Thoracic aorta (tissue), 2 donors: ENCODE measurements at regions not wholly inside any gene's neighbourhood (a gene's known extent, or its start where the extent isn't known, plus 50 kb on each side); places are given as distances from the start of the nearest gene placed in this dataset.

Experiments used
- ATAC-seq: fragments of 150-250 bp; one replicate; pipeline ENCODE4 v1.8.0; 2017; ENCODE audit warnings: low read depth; ENCODE audit not compliant: insufficient number of reproducible peaks, low FRiP score
- DNase-seq: peaks from one replicate; pipeline ENCODE4 v3.0.0-alpha.2; 2020; ENCODE audit warnings: low spot score
- H3K27ac ChIP-seq, 2 donors: fragments of 200-600 bp; sonication (generic); 1 replicate in 1 of 2; 2 replicates in 1 of 2; pipeline ENCODE4 v1.5.1; 2016; ENCODE audit warnings: mild to moderate bottlenecking in 2 of 2, moderate library complexity in 2 of 2
- H3K27me3 ChIP-seq: fragments of 200-600 bp; sonication (generic); replicated peaks from 2 replicates; pipeline ENCODE4 v1.6.0; 2016; ENCODE audit warnings: mild to moderate bottlenecking; ENCODE audit not compliant: insufficient read depth
- H3K36me3 ChIP-seq: fragments of 200-600 bp; sonication (generic); one replicate; pipeline ENCODE4 v1.5.1; 2016
- H3K4me1 ChIP-seq, 2 donors: fragments of 200-600 bp; sonication (generic); 1 replicate in 1 of 2; 2 replicates in 1 of 2; pipeline versions ENCODE4 v1.5.1 to v1.6.0; 2016; ENCODE audit warnings: low read depth in 2 of 2, mild to moderate bottlenecking in 1 of 2; ENCODE audit not compliant: control insufficient read depth in 1 of 2
- H3K4me3 ChIP-seq: fragments of 200-600 bp; sonication (generic); 2 replicates; pipeline ENCODE4 v1.5.1; 2016; ENCODE audit warnings: mild to moderate bottlenecking
- H3K9me3 ChIP-seq: fragments of 200-600 bp; sonication (generic); 2 replicates; pipeline ENCODE4 v1.5.1; 2016
- TF ChIP-seq, protein P1 (sequence below): fragments of 200-600 bp; sonication (generic); IDR thresholded peaks from one replicate; pipeline ENCODE4 v1.5.1; 2019; ENCODE audit warnings: antibody characterized with exemption

- Histone ChIP-seq H3K27me3 (no peaks in the 10 kb centered on the region), H3K27ac (no peak overlapping the region), H3K4me1 (no peaks in the 10 kb centered on the region), H3K36me3 (no peaks in the 10 kb centered on the region), H3K4me3 (no peak overlapping the region), H3K9me3 (no peaks in the 10 kb centered on the region)
- ATAC-seq (no peak), DNase-seq (no peak)
- TF ChIP-seq, protein P1, sequence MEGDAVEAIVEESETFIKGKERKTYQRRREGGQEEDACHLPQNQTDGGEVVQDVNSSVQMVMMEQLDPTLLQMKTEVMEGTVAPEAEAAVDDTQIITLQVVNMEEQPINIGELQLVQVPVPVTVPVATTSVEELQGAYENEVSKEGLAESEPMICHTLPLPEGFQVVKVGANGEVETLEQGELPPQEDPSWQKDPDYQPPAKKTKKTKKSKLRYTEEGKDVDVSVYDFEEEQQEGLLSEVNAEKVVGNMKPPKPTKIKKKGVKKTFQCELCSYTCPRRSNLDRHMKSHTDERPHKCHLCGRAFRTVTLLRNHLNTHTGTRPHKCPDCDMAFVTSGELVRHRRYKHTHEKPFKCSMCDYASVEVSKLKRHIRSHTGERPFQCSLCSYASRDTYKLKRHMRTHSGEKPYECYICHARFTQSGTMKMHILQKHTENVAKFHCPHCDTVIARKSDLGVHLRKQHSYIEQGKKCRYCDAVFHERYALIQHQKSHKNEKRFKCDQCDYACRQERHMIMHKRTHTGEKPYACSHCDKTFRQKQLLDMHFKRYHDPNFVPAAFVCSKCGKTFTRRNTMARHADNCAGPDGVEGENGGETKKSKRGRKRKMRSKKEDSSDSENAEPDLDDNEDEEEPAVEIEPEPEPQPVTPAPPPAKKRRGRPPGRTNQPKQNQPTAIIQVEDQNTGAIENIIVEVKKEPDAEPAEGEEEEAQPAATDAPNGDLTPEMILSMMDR = no peak
These were observed 340.8 kb downstream of the RDH14 start for GRCh38 chr2:18219676-18220075.

- no peak overlapping the region for H3K27ac ChIP-seq
- no peak for ATAC-seq
- TF ChIP-seq, protein P1 = no peak
- no peaks in the 10 kb centered on the region for H3K36me3 ChIP-seq
- H3K4me1 ChIP-seq = no peaks in the 10 kb centered on the region
- no peak overlapping the region for H3K4me3 ChIP-seq
- no peaks in the 10 kb centered on the region for H3K9me3 ChIP-seq
- H3K27me3 ChIP-seq = no peaks in the 10 kb centered on the region
- DNase-seq = no peak
These were observed 339.9 kb downstream of the KCNS3 start for GRCh38 chr2:18218160-18218933.

- Histone ChIP-seq H3K27me3 (no peaks in the 10 kb centered on the region), H3K4me1 (no peaks in the 10 kb centered on the region), H3K9me3 (no peaks in the 10 kb centered on the region), H3K4me3 (no peak overlapping the region), H3K27ac (no peak overlapping the region), H3K36me3 (no peaks in the 10 kb centered on the region)
- ATAC-seq = no peak
- no peak for DNase-seq
- TF ChIP-seq, protein P1 = no peak
These were observed 336.5 kb downstream of the KCNS3 start for GRCh38 chr2:18214936-18215335.

GRCh38 chr2:18213986-18214385 is 335.5 kb downstream of the KCNS3 start:
- Histone ChIP-seq H3K36me3 (no peaks in the 10 kb centered on the region), H3K4me1 (no peaks in the 10 kb centered on the region), H3K27me3 (no peaks in the 10 kb centered on the region), H3K9me3 (no peaks in the 10 kb centered on the region), H3K4me3 (no peak overlapping the region), H3K27ac (no peak overlapping the region)
- TF ChIP-seq, protein P1 = no peak
- ATAC-seq (no peak), DNase-seq (no peak)

DNA sequence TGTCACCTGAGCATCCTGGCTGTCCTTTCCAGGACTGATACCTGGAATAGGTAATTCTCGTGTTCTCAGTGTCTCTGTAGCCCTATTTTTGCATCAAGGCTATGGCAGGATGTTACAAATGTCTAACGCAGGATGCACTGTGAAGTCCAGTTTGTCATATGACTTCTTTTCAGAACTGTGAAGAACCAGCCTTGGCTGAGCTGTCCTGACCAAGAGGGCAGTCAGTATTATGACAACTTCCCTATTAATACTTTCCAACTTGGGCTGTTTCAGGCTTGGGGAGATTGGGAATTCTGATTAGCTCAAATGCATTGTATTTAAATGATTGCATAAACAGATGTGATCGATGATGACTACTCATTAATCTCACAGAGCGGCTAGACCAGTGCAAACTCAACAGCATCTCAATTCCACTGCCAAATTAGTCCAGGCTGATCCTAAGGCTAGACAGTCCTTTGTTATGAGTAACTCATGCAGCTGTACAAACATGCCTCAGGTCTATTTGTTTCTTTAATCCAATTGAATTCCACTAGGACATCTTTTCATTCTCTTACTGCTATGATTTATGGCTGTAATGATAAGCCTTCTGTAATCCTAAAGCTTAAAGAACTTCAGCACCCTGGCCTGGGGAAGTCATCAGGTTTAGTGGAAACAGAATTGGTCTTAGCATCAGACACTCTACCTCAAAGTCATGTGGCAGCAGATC is 331.6 kb downstream of the KCNS3 start:
- Histone ChIP-seq H3K36me3 (no peaks in the 10 kb centered on the region), H3K27me3 (no peaks in the 10 kb centered on the region), H3K4me1 (no peaks in the 10 kb centered on the region), H3K9me3 (no peaks in the 10 kb centered on the region), H3K27ac (no peak overlapping the region), H3K4me3 (no peak overlapping the region)
- TF ChIP-seq, protein P1 = no peak
- DNase-seq (no peak), ATAC-seq (no peak)
